K562 (cell line): ENCODE measurements at regions not wholly inside any gene's neighbourhood (a gene's known extent, or its start where the extent isn't known, plus 50 kb on each side); places are given as distances from the start of the nearest gene placed in this dataset.

Source experiments
- BCLAF1 ChIP-seq, 2 experiments: fragments of 450-650 bp in 1 of 2; IDR thresholded peaks; 2 replicates each; pipeline ENCODE4 v1.6.1; 2011 to 2017; ENCODE audit warnings: low read depth in 2 of 2, antibody characterized with exemption in 1 of 2, borderline replicate concordance in 1 of 2, low read length in 1 of 2, mild to moderate bottlenecking in 1 of 2, mixed read lengths in 1 of 2; ENCODE audit not compliant: control insufficient read depth in 1 of 2
- BHLHE40 ChIP-seq: IDR thresholded peaks from 2 replicates; pipeline ENCODE4 v1.6.1; 2011; ENCODE audit warnings: low read length, improper control_type of control experiment
- CHCHD3 ChIP-seq: fragments of 250-450 bp; sonication (Bioruptor Pico); IDR thresholded peaks from 2 replicates; pipeline ENCODE4 v2.1.2; 2022; ENCODE audit warnings: mild to moderate bottlenecking
- CHD1 ChIP-seq: fragments of 200-600 bp; sonication (generic); IDR thresholded peaks from one replicate; pipeline ENCODE4 v1.6.1; 2012; ENCODE audit warnings: mild to moderate bottlenecking, moderate library complexity, low read length, inconsistent platforms
- CREB1 ChIP-seq, 2 experiments: sonication (generic) in 1 of 2; formaldehyde crosslinking in 1 of 2; IDR thresholded peaks; 2 replicates each; pipeline versions ENCODE4 v1.6.1 to v1.8.0; 2012 to 2022; ENCODE audit warnings: inconsistent platforms in 1 of 2, mild to moderate bottlenecking in 1 of 2, missing genetic modification reagents in 1 of 2, moderate library complexity in 1 of 2
- CTCF ChIP-seq, 3 experiments: IDR thresholded peaks in 2 of 3; conservative IDR thresholded peaks in 1 of 3; 2 replicates each; pipeline ENCODE4 v1.5.1; 2011 to 2012; ENCODE audit warnings: low read length in 3 of 3, mild to moderate bottlenecking in 3 of 3, control low read depth in 2 of 3, improper control_type of control experiment in 1 of 3, inconsistent platforms in 1 of 3, low read depth in 1 of 3, mixed read lengths in 1 of 3, moderate library complexity in 1 of 3; ENCODE audit not compliant: insufficient read depth in 2 of 3
- KAT7 ChIP-seq: sonication (generic); formaldehyde crosslinking; IDR thresholded peaks from 2 replicates; pipeline ENCODE4 v1.8.0; 2022; ENCODE audit warnings: missing genetic modification reagents, mild to moderate bottlenecking, borderline replicate concordance
- KLF1 ChIP-seq: fragments of 450-650 bp; IDR thresholded peaks from 2 replicates; pipeline ENCODE4 v1.6.1; 2016; ENCODE audit warnings: missing genetic modification characterization, missing compliant biosample characterization
- PRDM10 ChIP-seq: fragments of 450-650 bp; IDR thresholded peaks from 2 replicates; pipeline ENCODE4 v1.6.1; 2018; ENCODE audit not compliant: partially characterized antibody
- PREB ChIP-seq: sonication (generic); formaldehyde crosslinking; IDR thresholded peaks from 2 replicates; pipeline ENCODE4 v1.8.1; 2023; ENCODE audit warnings: mild to moderate bottlenecking, missing genetic modification reagents
- RBM39 ChIP-seq: fragments of 200-400 bp; formaldehyde crosslinking; optimal IDR thresholded peaks from 2 replicates; pipeline ENCODE3; 2018; ENCODE audit warnings: low read depth, low read length
- SPI1 ChIP-seq: IDR thresholded peaks from 2 replicates; pipeline ENCODE4 v1.6.1; 2011; ENCODE audit warnings: low read depth, low read length, control low read depth, borderline replicate concordance
- ZNF699 ChIP-seq: fragments of 250-450 bp; sonication (Bioruptor Pico); IDR thresholded peaks from 2 replicates; pipeline ENCODE4 v1.8.0; 2021; ENCODE audit warnings: mild to moderate bottlenecking, moderate library complexity; ENCODE audit not compliant: insufficient replicate concordance

- no peak for TF ChIP-seq RBM39
- no peak for TF ChIP-seq CTCF (IDR thresholded peaks at IDR 0.05 in 2 of 3, conservative IDR thresholded peaks at IDR 0.05 in 1 of 3; ENCODE audit: insufficient read depth in 2 of 3, low read depth in 1 of 3, low read length in 3 of 3)
- TF ChIP-seq BCLAF1 (IDR thresholded peaks at IDR 0.05; ENCODE audit: borderline replicate concordance in 1 of 2, control insufficient read depth in 1 of 2, low read depth in 2 of 2, low read length in 1 of 2): no peak
- TF ChIP-seq CHCHD3 (CRISPR knock-in tag): no peak
- no peak for TF ChIP-seq PREB
- no peak for TF ChIP-seq KLF1
- TF ChIP-seq BHLHE40: no peak
- no peak for TF ChIP-seq CREB1 (IDR thresholded peaks at IDR 0.05)
- TF ChIP-seq CREB1 (CRISPR knock-in tag; IDR thresholded peaks at IDR 0.05): no peak
- TF ChIP-seq CHD1: no peak
- no peak for TF ChIP-seq SPI1
- TF ChIP-seq KAT7 (CRISPR knock-in tag): no peak
- no peak for TF ChIP-seq PRDM10
- no peak for TF ChIP-seq ZNF699 (CRISPR knock-in tag)
Measured at GRCh38 chr5:133793756-133794465, 174.5 kb downstream of the C5orf15 start.
